Fibroblast of lung (primary cell): ENCODE measurements at regions not wholly inside any gene's neighbourhood (a gene's known extent, or its start where the extent isn't known, plus 50 kb on each side); places are given as distances from the start of the nearest gene placed in this dataset.

ENCODE experiments used
- DNase-seq, 2 donors: peaks; one replicate each; pipeline versions ENCODE4 v3.0.0 to v3.0.0-alpha.2; 2010; ENCODE audit warnings: low read depth in 2 of 2
- H2AFZ ChIP-seq: 2 replicates; pipeline ENCODE4 v1.5.1; 2012; ENCODE audit warnings: low read length, control low read depth, inconsistent platforms
- H3K27ac ChIP-seq: 2 replicates; pipeline ENCODE4 v1.5.1; 2011; ENCODE audit warnings: low read length, control low read depth; ENCODE audit not compliant: insufficient read depth
- H3K27me3 ChIP-seq: 2 replicates; pipeline ENCODE4 v1.5.1; 2011; ENCODE audit warnings: mild to moderate bottlenecking, low read length; ENCODE audit not compliant: control insufficient read depth, insufficient read depth
- H3K36me3 ChIP-seq: 2 replicates; pipeline ENCODE4 v1.5.1; 2011; ENCODE audit warnings: low read length; ENCODE audit not compliant: control insufficient read depth, insufficient read depth
- H3K4me1 ChIP-seq: 2 replicates; pipeline ENCODE4 v1.5.1; 2011; ENCODE audit warnings: low read length; ENCODE audit not compliant: control insufficient read depth, insufficient read depth; ENCODE audit errors: extremely low read depth
- H3K4me2 ChIP-seq: 2 replicates; pipeline ENCODE4 v1.5.1; 2011; ENCODE audit warnings: low read length, control low read depth; ENCODE audit not compliant: insufficient read depth; ENCODE audit errors: extremely low read depth
- H3K4me3 ChIP-seq, 4 experiments: fragments of 200-600 bp in 1 of 4; sonication (generic) in 1 of 4; replicated peaks in 1 of 4; 2 replicates each; pipeline ENCODE4 v1.5.1; 2011 to 2016; ENCODE audit warnings: low read length in 4 of 4, low read depth in 3 of 4, mild to moderate bottlenecking in 3 of 4, control low read depth in 2 of 4, inconsistent platforms in 1 of 4, mixed read lengths in 1 of 4; ENCODE audit not compliant: insufficient read depth in 1 of 4; ENCODE audit errors: control extremely low read depth in 1 of 4
- H3K79me2 ChIP-seq: 2 replicates; pipeline ENCODE4 v1.5.1; 2012; ENCODE audit warnings: mild to moderate bottlenecking, low read length, inconsistent platforms; ENCODE audit not compliant: control insufficient read depth, insufficient read depth
- H3K9ac ChIP-seq: 2 replicates; pipeline ENCODE4 v1.5.1; 2011; ENCODE audit warnings: mild to moderate bottlenecking, low read length, control low read depth; ENCODE audit not compliant: insufficient read depth
- H3K9me3 ChIP-seq: 2 replicates; pipeline ENCODE4 v1.5.1; 2012; ENCODE audit warnings: low read depth, low read length; ENCODE audit not compliant: control insufficient read depth, insufficient read depth
- H4K20me1 ChIP-seq: 2 replicates; pipeline ENCODE4 v1.5.1; 2011; ENCODE audit warnings: low read length; ENCODE audit not compliant: control insufficient read depth, insufficient read depth; ENCODE audit errors: extremely low read depth
- CTCF ChIP-seq, 2 donors: IDR thresholded peaks in 1 of 2; conservative IDR thresholded peaks in 1 of 2; 1 replicate in 1 of 2; 2 replicates in 1 of 2; pipeline ENCODE4 v1.5.1; 2011 to 2012; ENCODE audit warnings: low read length in 2 of 2, control low read depth in 1 of 2, inconsistent platforms in 1 of 2, low read depth in 1 of 2, mild to moderate bottlenecking in 1 of 2
- EZH2 ChIP-seq: IDR thresholded peaks from 2 replicates; pipeline ENCODE4 v1.5.1; 2012; ENCODE audit warnings: low read length, control low read depth, mild to moderate bottlenecking; ENCODE audit errors: missing control alignments

- Histone ChIP-seq H3K9me3 (no peaks in the 10 kb centered on the region), H3K27ac (no peak overlapping the region), H4K20me1 (no peaks in the 10 kb centered on the region), H3K9ac (no peak overlapping the region), H3K27me3 (peaks cover 4% of the 10 kb centered on the region), H3K79me2 (no peaks in the 10 kb centered on the region), H3K4me3 (no peak overlapping the region), H2AFZ (no peak overlapping the region), H3K36me3 (no peaks in the 10 kb centered on the region), H3K4me2 (no peak overlapping the region), H3K4me1 (no peaks in the 10 kb centered on the region)
- TF ChIP-seq CTCF (conservative IDR thresholded peaks at IDR 0.05 in 1 of 2, IDR thresholded peaks at IDR 0.05 in 1 of 2; ENCODE audit: low read depth in 1 of 2, low read length in 2 of 2), result no peak
- DNase-seq, result no peak
Measured at GRCh38 chr3:14283092-14283812, 104.6 kb downstream of the LSM3 start.

GRCh38 chr3:14283813-14284438 is 105.3 kb downstream of the LSM3 start:
- Histone ChIP-seq H3K4me1 (no peaks in the 10 kb centered on the region), H3K27ac (no peak overlapping the region)
- peak in 1 of 2 donors; percentile 53 for DNase-seq

More at GRCh38 chr3:14283813-14284438, 105.3 kb downstream of the LSM3 start:
- no peak overlapping the region for H3K9ac ChIP-seq
- H4K20me1 ChIP-seq, result no peaks in the 10 kb centered on the region
- H3K27me3 ChIP-seq, result peaks cover 4% of the 10 kb centered on the region
- H2AFZ ChIP-seq, result no peak overlapping the region
- no peak overlapping the region for H3K4me3 ChIP-seq
- no peaks in the 10 kb centered on the region for H3K9me3 ChIP-seq
- no peaks in the 10 kb centered on the region for H3K36me3 ChIP-seq
- no peak for TF ChIP-seq EZH2
- TF ChIP-seq CTCF (conservative IDR thresholded peaks at IDR 0.05 in 1 of 2, IDR thresholded peaks at IDR 0.05 in 1 of 2; ENCODE audit: low read depth in 1 of 2, low read length in 2 of 2), result no peak
- no peaks in the 10 kb centered on the region for H3K79me2 ChIP-seq
- H3K4me2 ChIP-seq, result no peak overlapping the region
